ENCODE measurements at regions not wholly inside any gene's neighbourhood (a gene's known extent, or its start where the extent isn't known, plus 50 kb on each side); places are given as distances from the start of the nearest gene placed in this dataset.
"Not testable (repeated sequence)": the region's sequence is repeated elsewhere in the genome, so short reads cannot be mapped to it uniquely, and the experiment has no call there.

DNA sequence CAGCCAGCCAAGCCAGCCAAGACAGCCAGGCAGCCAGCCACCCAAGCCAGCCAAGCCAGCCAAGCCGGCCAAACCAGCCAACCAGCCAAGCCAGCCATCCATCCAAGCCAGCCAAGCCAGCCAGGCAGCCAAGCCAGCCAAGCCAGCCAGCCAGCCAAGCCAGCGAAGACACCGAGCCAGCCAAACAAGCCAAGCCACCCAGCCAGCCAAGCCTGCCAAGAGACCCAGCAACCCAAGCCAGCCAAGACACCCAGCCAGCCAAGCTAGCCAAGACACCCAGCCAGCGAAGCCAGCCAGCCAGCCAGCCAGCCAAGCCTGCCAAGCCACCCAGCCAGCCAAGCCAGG is 318.0 kb upstream of the PLGLB2 start:
- TF ChIP-seq, protein P1, sequence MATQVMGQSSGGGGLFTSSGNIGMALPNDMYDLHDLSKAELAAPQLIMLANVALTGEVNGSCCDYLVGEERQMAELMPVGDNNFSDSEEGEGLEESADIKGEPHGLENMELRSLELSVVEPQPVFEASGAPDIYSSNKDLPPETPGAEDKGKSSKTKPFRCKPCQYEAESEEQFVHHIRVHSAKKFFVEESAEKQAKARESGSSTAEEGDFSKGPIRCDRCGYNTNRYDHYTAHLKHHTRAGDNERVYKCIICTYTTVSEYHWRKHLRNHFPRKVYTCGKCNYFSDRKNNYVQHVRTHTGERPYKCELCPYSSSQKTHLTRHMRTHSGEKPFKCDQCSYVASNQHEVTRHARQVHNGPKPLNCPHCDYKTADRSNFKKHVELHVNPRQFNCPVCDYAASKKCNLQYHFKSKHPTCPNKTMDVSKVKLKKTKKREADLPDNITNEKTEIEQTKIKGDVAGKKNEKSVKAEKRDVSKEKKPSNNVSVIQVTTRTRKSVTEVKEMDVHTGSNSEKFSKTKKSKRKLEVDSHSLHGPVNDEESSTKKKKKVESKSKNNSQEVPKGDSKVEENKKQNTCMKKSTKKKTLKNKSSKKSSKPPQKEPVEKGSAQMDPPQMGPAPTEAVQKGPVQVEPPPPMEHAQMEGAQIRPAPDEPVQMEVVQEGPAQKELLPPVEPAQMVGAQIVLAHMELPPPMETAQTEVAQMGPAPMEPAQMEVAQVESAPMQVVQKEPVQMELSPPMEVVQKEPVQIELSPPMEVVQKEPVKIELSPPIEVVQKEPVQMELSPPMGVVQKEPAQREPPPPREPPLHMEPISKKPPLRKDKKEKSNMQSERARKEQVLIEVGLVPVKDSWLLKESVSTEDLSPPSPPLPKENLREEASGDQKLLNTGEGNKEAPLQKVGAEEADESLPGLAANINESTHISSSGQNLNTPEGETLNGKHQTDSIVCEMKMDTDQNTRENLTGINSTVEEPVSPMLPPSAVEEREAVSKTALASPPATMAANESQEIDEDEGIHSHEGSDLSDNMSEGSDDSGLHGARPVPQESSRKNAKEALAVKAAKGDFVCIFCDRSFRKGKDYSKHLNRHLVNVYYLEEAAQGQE (IDR thresholded peaks at IDR 0.05; ENCODE audit: insufficient replicate concordance, low read depth): not testable (repeated sequence)
- not testable (repeated sequence) for TF ChIP-seq GABPA (IDR thresholded peaks at IDR 0.05; ENCODE audit: low read depth)
- TF ChIP-seq, protein P2, sequence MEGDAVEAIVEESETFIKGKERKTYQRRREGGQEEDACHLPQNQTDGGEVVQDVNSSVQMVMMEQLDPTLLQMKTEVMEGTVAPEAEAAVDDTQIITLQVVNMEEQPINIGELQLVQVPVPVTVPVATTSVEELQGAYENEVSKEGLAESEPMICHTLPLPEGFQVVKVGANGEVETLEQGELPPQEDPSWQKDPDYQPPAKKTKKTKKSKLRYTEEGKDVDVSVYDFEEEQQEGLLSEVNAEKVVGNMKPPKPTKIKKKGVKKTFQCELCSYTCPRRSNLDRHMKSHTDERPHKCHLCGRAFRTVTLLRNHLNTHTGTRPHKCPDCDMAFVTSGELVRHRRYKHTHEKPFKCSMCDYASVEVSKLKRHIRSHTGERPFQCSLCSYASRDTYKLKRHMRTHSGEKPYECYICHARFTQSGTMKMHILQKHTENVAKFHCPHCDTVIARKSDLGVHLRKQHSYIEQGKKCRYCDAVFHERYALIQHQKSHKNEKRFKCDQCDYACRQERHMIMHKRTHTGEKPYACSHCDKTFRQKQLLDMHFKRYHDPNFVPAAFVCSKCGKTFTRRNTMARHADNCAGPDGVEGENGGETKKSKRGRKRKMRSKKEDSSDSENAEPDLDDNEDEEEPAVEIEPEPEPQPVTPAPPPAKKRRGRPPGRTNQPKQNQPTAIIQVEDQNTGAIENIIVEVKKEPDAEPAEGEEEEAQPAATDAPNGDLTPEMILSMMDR (IDR thresholded peaks at IDR 0.05; ENCODE audit: insufficient read depth, low read length): not testable (repeated sequence)
